VCaP (cell line): ENCODE measurements at regions not wholly inside any gene's neighbourhood (a gene's known extent, or its start where the extent isn't known, plus 50 kb on each side); places are given as distances from the start of the nearest gene placed in this dataset.

Experiments used
- H3K27ac ChIP-seq: fragments of 450-650 bp; 2 replicates; pipeline ENCODE4 v1.5.1; 2017
- TF ChIP-seq, protein P1 (sequence below): fragments of 450-650 bp; conservative IDR thresholded peaks from 2 replicates; pipeline ENCODE4 v1.5.1; 2017; ENCODE audit warnings: mild to moderate bottlenecking, moderate library complexity

DNA sequence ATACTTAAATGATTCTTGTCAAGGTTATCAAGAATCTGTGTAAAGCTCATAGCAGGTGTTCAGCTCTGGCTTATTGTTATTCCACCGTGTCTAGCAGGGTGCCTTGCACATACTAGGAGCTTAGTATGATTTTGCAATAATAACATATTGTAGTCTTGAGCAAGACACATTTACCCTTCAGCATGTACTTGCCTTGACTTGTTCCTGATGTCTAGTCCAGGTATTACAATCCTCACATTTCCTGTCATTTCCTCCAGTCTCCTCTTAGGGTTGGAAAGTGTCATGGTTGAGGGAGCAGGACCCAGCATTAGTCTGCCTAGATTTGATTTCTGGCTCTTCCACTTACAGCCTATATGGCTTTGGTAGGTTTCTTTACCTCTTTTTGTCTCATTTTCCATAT is 246.1 kb downstream of the RAD51AP2 start:
- TF ChIP-seq, protein P1, sequence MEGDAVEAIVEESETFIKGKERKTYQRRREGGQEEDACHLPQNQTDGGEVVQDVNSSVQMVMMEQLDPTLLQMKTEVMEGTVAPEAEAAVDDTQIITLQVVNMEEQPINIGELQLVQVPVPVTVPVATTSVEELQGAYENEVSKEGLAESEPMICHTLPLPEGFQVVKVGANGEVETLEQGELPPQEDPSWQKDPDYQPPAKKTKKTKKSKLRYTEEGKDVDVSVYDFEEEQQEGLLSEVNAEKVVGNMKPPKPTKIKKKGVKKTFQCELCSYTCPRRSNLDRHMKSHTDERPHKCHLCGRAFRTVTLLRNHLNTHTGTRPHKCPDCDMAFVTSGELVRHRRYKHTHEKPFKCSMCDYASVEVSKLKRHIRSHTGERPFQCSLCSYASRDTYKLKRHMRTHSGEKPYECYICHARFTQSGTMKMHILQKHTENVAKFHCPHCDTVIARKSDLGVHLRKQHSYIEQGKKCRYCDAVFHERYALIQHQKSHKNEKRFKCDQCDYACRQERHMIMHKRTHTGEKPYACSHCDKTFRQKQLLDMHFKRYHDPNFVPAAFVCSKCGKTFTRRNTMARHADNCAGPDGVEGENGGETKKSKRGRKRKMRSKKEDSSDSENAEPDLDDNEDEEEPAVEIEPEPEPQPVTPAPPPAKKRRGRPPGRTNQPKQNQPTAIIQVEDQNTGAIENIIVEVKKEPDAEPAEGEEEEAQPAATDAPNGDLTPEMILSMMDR = no peak

DNA sequence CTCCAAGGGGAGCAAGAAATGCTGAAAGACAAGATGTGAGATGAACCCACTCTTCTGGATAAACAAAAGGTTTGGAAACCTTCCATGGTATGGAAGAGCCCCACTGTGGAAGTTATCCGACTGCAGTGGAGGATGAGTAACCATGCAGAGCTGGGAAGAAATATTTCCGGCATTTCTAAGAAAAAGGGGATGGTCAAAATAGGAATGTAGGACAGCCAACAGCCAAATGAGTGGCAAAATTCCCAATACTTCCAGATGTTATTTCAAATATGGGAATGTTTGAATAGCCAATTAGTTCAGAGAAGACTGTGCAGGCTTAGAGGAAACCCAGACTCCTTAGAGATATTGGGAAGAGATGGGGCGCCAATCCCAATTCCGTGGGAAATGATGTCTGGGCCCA is 246.8 kb downstream of the RAD51AP2 start:
- TF ChIP-seq, protein P1 = no peak
- no peak overlapping the region for H3K27ac ChIP-seq

More for the DNA sequence above, 246.1 kb downstream of the RAD51AP2 start:
- no peak overlapping the region for H3K27ac ChIP-seq

DNA sequence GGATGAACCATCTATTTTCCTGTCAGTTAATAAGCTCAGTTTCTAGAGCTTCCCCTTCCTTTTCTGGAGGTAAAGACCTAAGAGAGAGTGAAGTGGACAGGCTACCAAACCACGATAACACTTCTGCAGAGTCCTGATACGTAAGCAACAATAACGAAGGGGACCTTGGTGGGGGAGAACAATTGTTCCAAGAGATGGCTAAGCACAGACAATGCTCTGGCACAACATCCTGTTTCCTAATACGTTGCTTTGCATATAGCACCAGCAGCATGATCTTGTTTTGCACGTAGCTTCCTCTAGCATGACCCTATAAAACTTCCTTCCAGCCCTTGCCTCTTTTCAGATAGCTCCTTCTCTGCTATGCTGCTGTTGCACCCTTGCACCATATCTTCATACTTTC is 247.3 kb downstream of the RAD51AP2 start:
- no peak overlapping the region for H3K27ac ChIP-seq
- TF ChIP-seq, protein P1 = no peak

DNA sequence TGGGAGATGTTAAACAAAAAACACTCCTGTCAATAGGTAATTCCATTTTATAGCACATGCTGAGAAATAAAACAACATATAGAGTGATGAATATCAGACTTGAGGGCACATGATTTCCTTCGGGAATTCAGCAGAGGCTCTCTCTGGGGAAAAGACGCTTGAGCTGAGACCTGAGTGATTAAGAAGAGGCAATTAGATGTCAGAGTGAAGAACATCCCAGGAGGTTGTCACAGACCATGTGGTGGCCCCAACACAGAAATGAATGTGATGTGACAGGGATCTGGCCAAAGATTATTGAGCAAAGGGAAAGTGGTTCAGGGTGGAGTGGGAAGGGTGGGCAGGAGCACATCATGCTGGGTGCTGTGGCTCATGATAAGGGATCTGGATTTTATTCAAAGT is 254.7 kb downstream of the RAD51AP2 start:
- TF ChIP-seq, protein P1 = no peak
- no peak overlapping the region for H3K27ac ChIP-seq

DNA sequence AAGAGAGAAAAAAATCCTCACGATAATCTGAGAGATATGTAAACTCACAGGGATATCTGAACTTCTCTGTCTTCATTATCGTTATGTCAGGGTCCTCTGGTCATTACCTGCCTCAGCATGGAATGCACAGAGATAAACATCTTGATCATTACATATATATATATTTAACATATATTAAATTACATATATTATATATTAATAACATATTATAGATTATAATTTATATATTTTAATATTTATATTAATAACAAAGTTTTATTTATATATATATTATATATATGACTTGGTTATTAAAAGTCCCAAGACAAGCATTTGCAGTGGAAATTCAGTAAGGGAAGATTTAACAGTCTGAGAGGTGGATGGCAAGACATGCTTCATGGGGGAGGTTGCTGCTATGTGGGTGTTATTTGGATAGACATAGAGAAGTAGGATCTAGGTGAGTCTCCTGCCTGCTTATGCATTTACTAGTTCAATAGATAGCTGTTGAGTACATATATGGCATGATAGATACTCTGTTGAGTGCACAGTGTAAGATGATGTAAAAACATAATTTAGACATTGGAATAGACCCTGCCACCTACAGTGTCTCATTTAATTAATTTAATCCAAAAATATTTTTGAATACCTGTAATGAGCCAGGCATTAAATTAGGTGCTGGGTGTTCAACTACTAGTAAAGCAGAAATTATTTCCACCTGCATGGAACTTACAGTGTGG is 255.2 kb downstream of the RAD51AP2 start:
- H3K27ac ChIP-seq = no peak overlapping the region
- TF ChIP-seq, protein P1 = no peak

DNA sequence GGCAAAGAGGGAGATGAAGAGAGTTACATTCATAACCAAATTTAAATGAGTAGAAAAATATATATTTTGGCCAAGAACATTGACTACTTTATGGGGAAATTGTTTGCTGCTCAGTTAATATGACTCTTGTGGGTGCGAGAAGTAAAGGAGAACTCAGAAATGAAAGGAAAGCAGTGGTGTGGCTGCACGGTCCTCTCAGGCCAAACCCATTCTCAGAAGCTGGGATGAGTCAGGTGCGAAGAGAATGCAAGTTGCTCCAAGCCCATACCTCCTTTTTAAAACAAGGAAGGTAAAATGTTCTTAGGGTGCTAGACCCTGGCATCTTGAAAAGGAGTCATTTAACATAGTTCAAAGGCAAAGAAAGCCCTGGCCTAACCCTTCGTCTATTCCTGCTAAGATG is 258.6 kb downstream of the RAD51AP2 start:
- no peak overlapping the region for H3K27ac ChIP-seq
- TF ChIP-seq, protein P1 = no peak

DNA sequence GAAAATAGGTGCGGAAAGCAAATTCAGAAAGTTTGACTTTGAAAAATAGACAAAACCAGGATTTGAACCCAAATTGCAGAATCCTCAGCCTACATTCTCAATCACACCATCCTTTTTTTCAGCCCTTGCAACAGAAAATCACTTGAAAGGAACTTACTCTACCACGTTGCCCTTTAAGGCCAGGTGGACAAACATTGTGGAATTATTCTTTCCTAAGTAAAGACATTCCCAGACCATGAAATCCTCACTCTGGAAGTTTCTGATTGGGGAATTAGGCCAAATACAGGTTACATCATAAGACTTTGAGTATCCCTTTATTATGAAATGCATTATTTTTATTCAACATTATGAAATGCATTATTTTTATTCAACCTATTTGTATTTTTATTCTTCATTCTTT is 259.4 kb downstream of the RAD51AP2 start:
- no peak overlapping the region for H3K27ac ChIP-seq
- TF ChIP-seq, protein P1 = no peak
